Aorta (tissue), 5 donors: ENCODE measurements at regions not wholly inside any gene's neighbourhood (a gene's known extent, or its start where the extent isn't known, plus 50 kb on each side); places are given as distances from the start of the nearest gene placed in this dataset.

Source experiments
- ATAC-seq: fragments of 200-7000 bp; cut with Tn5 transposase; one replicate; pipeline ENCODE4 v1.9.1; 2022; ENCODE audit warnings: moderate library complexity; ENCODE audit not compliant: low FRiP score
- DNase-seq, 2 donors: peaks; one replicate each; pipeline ENCODE4 v3.0.0-alpha.2; 2020
- H3K27ac ChIP-seq, 2 donors: one replicate each; pipeline ENCODE4 v1.5.1; 2013; ENCODE audit warnings: low read length in 2 of 2, mild to moderate bottlenecking in 2 of 2, moderate library complexity in 2 of 2, control low read depth in 1 of 2, inconsistent platforms in 1 of 2, low read depth in 1 of 2
- H3K27me3 ChIP-seq, 2 donors: one replicate each; pipeline ENCODE4 v1.6.1; 2013; ENCODE audit warnings: control low read depth in 1 of 2, low read length in 1 of 2, mild to moderate bottlenecking in 1 of 2, moderate library complexity in 1 of 2; ENCODE audit not compliant: insufficient read depth in 2 of 2, control insufficient read depth in 1 of 2
- H3K36me3 ChIP-seq, 2 donors: one replicate each; pipeline ENCODE4 v1.6.1; 2013; ENCODE audit warnings: control low read depth in 1 of 2, low read length in 1 of 2, mild to moderate bottlenecking in 1 of 2; ENCODE audit not compliant: insufficient read depth in 2 of 2, control insufficient read depth in 1 of 2
- H3K4me1 ChIP-seq, 2 donors: one replicate each; pipeline ENCODE4 v1.6.1; 2013; ENCODE audit warnings: low read length in 2 of 2, control low read depth in 1 of 2, mild to moderate bottlenecking in 1 of 2, moderate library complexity in 1 of 2; ENCODE audit not compliant: insufficient read depth in 2 of 2, control insufficient read depth in 1 of 2
- H3K4me3 ChIP-seq, 2 donors: one replicate each; pipeline ENCODE4 v1.5.1; 2013; ENCODE audit warnings: low read length in 2 of 2, control low read depth in 1 of 2, mild to moderate bottlenecking in 1 of 2
- H3K9me3 ChIP-seq: one replicate; pipeline ENCODE4 v1.6.1; 2013; ENCODE audit warnings: mild to moderate bottlenecking, low read length; ENCODE audit not compliant: control insufficient read depth
- WGBS, 2 donors: extraction: QIAGEN DNeasy Blood & Tissue Kit; methylation state at CpG; one replicate each; pipeline ENCODE4 v1.1.7; 2013; 5-methylcytosine and 5-hydroxymethylcytosine counted together
- intact Hi-C, 2 donors: fragments of 100-400 bp; cut with DNase I; formaldehyde crosslinking; loops; one replicate each; pipeline versions ENCODE4 v1.14.2 to v1.15.0; 2022
- donor health status: healthy with polysubstance abuse.
- donor health status: Bipolar disorder and iron deficiency.
- donor health status: DM: no; HTN: no; CAD: no.
- donor health status: DM: no; HTN: no; CAD: no.
- donor health status: DM: yes; HTN: yes; CAD: no.

DNA sequence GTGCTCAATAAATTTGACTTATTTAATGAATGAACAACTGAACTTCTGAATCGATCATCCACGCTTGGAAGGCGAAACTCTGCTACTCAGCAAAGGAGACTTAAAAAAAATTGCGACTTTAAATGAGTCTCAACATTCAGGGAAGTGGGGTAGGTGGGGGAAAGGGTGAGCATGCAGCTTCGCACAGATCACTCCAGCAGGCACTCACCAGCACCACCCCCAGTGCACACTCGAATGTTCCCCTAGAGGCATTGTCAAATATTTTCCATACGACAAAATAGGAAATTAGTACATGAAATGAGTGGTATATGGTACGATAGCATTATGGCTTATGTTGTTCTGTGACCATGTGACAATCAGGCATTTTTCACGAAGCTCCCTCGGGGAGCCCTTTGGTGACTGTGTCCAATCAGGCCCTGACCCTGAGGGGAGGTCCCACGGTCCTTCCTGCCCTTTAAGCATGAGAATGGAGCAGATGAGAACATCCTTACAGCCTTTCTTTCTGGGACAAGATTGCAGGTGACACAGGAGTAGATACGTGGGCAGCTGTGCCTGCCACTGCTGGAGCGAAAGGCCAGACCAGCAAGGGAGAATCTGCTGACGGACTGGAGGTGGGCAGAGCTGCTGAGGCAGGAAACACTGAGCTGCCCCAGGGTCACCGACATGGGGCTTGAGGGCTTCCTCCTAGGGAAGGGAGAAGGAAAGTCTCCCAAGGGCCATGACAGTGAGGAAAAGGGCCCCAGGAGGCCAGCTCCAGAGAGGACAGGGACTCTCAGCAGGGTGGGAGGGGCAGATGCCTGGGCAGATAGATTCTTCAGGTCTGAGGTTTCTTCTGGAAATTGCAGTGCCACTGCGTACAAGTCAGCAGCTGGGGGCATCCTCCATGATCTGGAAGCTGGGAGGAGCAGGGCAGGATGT lies 101.3 kb upstream of the ID2 start:
- 89 to 92% methylated on average over 16 of the region's 16 CpGs for WGBS, 2 donors
- DNase-seq (no peak), ATAC-seq (no peak)
- no peak overlapping the region for H3K27ac ChIP-seq
- no peaks in the 10 kb centered on the region for H3K36me3 ChIP-seq
- H3K4me1 ChIP-seq = no peaks in the 10 kb centered on the region
- H3K4me3 ChIP-seq = no peak overlapping the region
- no peaks in the 10 kb centered on the region for H3K9me3 ChIP-seq
- H3K27me3 ChIP-seq = no peaks in the 10 kb centered on the region
- intact Hi-C loops = no loop called here

- intact Hi-C loops = no loop called here
- 94% methylated on average over 6 of the region's 6 CpGs for WGBS, 2 donors
- Histone ChIP-seq H3K27me3 (no peaks in the 10 kb centered on the region), H3K36me3 (no peaks in the 10 kb centered on the region), H3K4me1 (no peaks in the 10 kb centered on the region), H3K27ac (no peak overlapping the region), H3K9me3 (no peaks in the 10 kb centered on the region), H3K4me3 (no peak overlapping the region)
- ATAC-seq = no peak
- no peak for DNase-seq
Observed at GRCh38 chr2:8581234-8581561, 100.7 kb upstream of the ID2 start.

- WGBS, 2 donors = 92% methylated on average over 6 of the region's 6 CpGs
- no peaks in the 10 kb centered on the region for H3K27me3 ChIP-seq
- ATAC-seq = no peak
- no peaks in the 10 kb centered on the region for H3K4me1 ChIP-seq
- intact Hi-C loops = no loop called here
- no peaks in the 10 kb centered on the region for H3K9me3 ChIP-seq
- no peak overlapping the region for H3K4me3 ChIP-seq
- DNase-seq = no peak
- H3K36me3 ChIP-seq = no peaks in the 10 kb centered on the region
- H3K27ac ChIP-seq = no peak overlapping the region
Observed at GRCh38 chr2:8581601-8582041, 100.2 kb upstream of the ID2 start.

DNA sequence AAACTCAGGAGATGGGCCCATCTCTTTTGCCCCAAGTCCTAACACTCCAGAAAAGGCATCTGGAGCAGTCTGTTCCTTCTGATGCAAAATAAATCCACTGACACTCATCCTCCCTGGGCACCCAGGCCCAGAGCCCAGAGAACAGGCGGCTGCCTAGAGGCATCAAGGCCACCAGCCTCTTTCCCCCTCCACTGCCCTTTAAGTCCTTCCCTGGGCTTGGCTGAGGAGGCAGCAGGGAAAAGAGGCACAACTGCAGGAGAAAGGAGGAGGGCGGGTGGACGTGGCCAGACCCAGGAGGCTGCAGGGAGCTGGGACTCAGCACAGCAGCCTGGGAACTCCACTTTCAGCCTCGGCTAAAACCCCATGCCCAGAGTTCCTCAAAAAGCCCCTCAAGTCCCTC lies 99.7 kb upstream of the ID2 start:
- intact Hi-C loops = no loop called here
- 87 to 99% methylated on average over 4 of the region's 4 CpGs for WGBS, 2 donors
- H3K9me3 ChIP-seq = no peaks in the 10 kb centered on the region
- no peaks in the 10 kb centered on the region for H3K36me3 ChIP-seq
- DNase-seq (no peak), ATAC-seq (no peak)
- H3K4me1 ChIP-seq = no peaks in the 10 kb centered on the region
- no peaks in the 10 kb centered on the region for H3K27me3 ChIP-seq
- H3K27ac ChIP-seq = no peak overlapping the region
- H3K4me3 ChIP-seq = no peak overlapping the region

GRCh38 chr2:8582651-8583399 lies 99.0 kb upstream of the ID2 start:
- no peak overlapping the region for H3K4me3 ChIP-seq
- H3K27me3 ChIP-seq = no peaks in the 10 kb centered on the region
- intact Hi-C loops = no loop called here
- H3K4me1 ChIP-seq = no peaks in the 10 kb centered on the region
- no peak for DNase-seq
- no peak for ATAC-seq
- H3K27ac ChIP-seq = no peak overlapping the region
- 87% methylated on average over 16 of the region's 16 CpGs for WGBS, 2 donors
- no peaks in the 10 kb centered on the region for H3K36me3 ChIP-seq
- H3K9me3 ChIP-seq = no peaks in the 10 kb centered on the region

- ATAC-seq (peak; percentile 87), DNase-seq (peak; percentile 96)
- WGBS, 2 donors = 44 to 48% methylated on average over 32 to 39 of the region's 39 CpGs
- intact Hi-C loops = no loop called here
- no peak overlapping the region for H3K27ac ChIP-seq
- no peaks in the 10 kb centered on the region for H3K9me3 ChIP-seq
- no peaks in the 10 kb centered on the region for H3K4me1 ChIP-seq
- H3K4me3 ChIP-seq = no peak overlapping the region
- no peaks in the 10 kb centered on the region for H3K36me3 ChIP-seq
- no peaks in the 10 kb centered on the region for H3K27me3 ChIP-seq
Observed at GRCh38 chr2:8583400-8584173, 98.3 kb upstream of the ID2 start.

GRCh38 chr2:8584174-8585066 lies 97.4 kb upstream of the ID2 start:
- H3K9me3 ChIP-seq = no peaks in the 10 kb centered on the region
- no peak for DNase-seq
- intact Hi-C loops = no loop called here
- no peaks in the 10 kb centered on the region for H3K27me3 ChIP-seq
- WGBS, 2 donors = 76% methylated on average over 29 of the region's 29 CpGs
- no peak overlapping the region for H3K27ac ChIP-seq
- H3K4me3 ChIP-seq = no peak overlapping the region
- no peaks in the 10 kb centered on the region for H3K4me1 ChIP-seq
- H3K36me3 ChIP-seq = no peaks in the 10 kb centered on the region
- ATAC-seq = no peak

- intact Hi-C loops = no loop called here
- ATAC-seq = peak; percentile 11
- 95 to 96% methylated on average over 15 of the region's 15 CpGs for WGBS, 2 donors
Observed at GRCh38 chr2:8586457-8587051, 95.3 kb upstream of the ID2 start.

More at GRCh38 chr2:8586457-8587051, 95.3 kb upstream of the ID2 start:
- Histone ChIP-seq H3K36me3 (no peaks in the 10 kb centered on the region), H3K4me3 (no peak overlapping the region), H3K4me1 (no peaks in the 10 kb centered on the region), H3K27me3 (no peaks in the 10 kb centered on the region), H3K9me3 (no peaks in the 10 kb centered on the region), H3K27ac (no peak overlapping the region)
- DNase-seq = no peak
